Endothelial cell of umbilical vein (primary cell): ENCODE measurements at regions not wholly inside any gene's neighbourhood (a gene's known extent, or its start where the extent isn't known, plus 50 kb on each side); places are given as distances from the start of the nearest gene placed in this dataset.

Experiments
- BruUV-seq: library from RNA; stranded (reverse); fragments of 400-500 nt; replicated peaks from 2 replicates; lab custom pipeline; 2021; lab: Mats Ljungman, UMichigan
- CTCF ChIA-PET: fragments of 300-600, 350-600 bp; sonication (Branson Sonifier 250); formaldehyde crosslinking; loops from one replicate; lab custom pipeline; 2021; ENCODE audit warnings: antibody characterized with exemption, inconsistent platforms; lab: Charles Lee
- POLR2A ChIA-PET: fragments of 300-600, 350-600 bp; sonication (Branson Sonifier 250); formaldehyde crosslinking; loops from one replicate; lab custom pipeline; 2021; ENCODE audit warnings: antibody characterized with exemption, inconsistent platforms; lab: Charles Lee
- DNase-seq: peaks from one replicate; pipeline ENCODE4 v3.0.0-alpha.2; 2011; ENCODE audit warnings: low read depth, low spot score
- FAIRE-seq: peaks from 2 replicates; lab custom pipeline; 2011; peaks lifted over from hg19 to GRCh38; lab: Jason Lieb, UNC
- H2AFZ ChIP-seq: 2 replicates; pipeline ENCODE4 v1.6.0; 2012; ENCODE audit warnings: low read depth, low read length, control low read depth, inconsistent platforms
- H3K27ac ChIP-seq: 2 replicates; pipeline ENCODE4 v1.5.1; 2011; ENCODE audit warnings: low read depth, mild to moderate bottlenecking, control low read depth, low read length, moderate library complexity; ENCODE audit not compliant: insufficient read depth
- H3K27me3 ChIP-seq, 2 experiments: 2 replicates each; pipeline versions ENCODE4 v1.6.0 to v1.6.1; 2011; ENCODE audit warnings: low read length in 2 of 2, mixed read lengths in 1 of 2; ENCODE audit not compliant: control insufficient read depth in 2 of 2, insufficient read depth in 2 of 2
- H3K36me3 ChIP-seq, 2 experiments: 2 replicates in 1 of 2; 3 replicates in 1 of 2; pipeline ENCODE4 v1.5.1; 2011; ENCODE audit warnings: low read length in 2 of 2, mild to moderate bottlenecking in 1 of 2, moderate library complexity in 1 of 2; ENCODE audit not compliant: control insufficient read depth in 2 of 2, insufficient read depth in 2 of 2; ENCODE audit errors: extremely low read depth in 1 of 2
- H3K4me1 ChIP-seq: 3 replicates; pipeline ENCODE4 v1.5.1; 2011; ENCODE audit warnings: mild to moderate bottlenecking, low read length; ENCODE audit not compliant: control insufficient read depth, insufficient read depth; ENCODE audit errors: extremely low read depth
- H3K4me2 ChIP-seq: 2 replicates; pipeline ENCODE4 v1.6.1; 2011; ENCODE audit warnings: low read length, control low read depth, mixed read lengths; ENCODE audit not compliant: insufficient read depth
- H3K4me3 ChIP-seq, 3 experiments: fragments of 200-600 bp in 1 of 3; sonication (generic), shearing (Covaris generic) in 1 of 3; replicated peaks in 1 of 3; 2 replicates each; pipeline ENCODE4 v1.5.1; 2011 to 2016; ENCODE audit warnings: control low read depth in 3 of 3, low read length in 3 of 3, mild to moderate bottlenecking in 2 of 3, inconsistent platforms in 1 of 3, low read depth in 1 of 3, moderate library complexity in 1 of 3; ENCODE audit not compliant: insufficient read depth in 1 of 3
- H3K79me2 ChIP-seq: 2 replicates; pipeline ENCODE4 v1.6.0; 2012; ENCODE audit warnings: low read length, inconsistent platforms; ENCODE audit not compliant: control insufficient read depth, insufficient read depth
- H3K9ac ChIP-seq: replicated peaks from 2 replicates; pipeline ENCODE3; 2011; ENCODE audit warnings: low read length, control low read depth; ENCODE audit not compliant: insufficient read depth; ENCODE audit errors: extremely low read depth
- H3K9me1 ChIP-seq: replicated peaks from 3 replicates; pipeline ENCODE4 v1.6.0; 2011; ENCODE audit warnings: mild to moderate bottlenecking, low read length; ENCODE audit not compliant: control insufficient read depth, insufficient read depth; ENCODE audit errors: extremely low read depth
- H3K9me3 ChIP-seq: replicated peaks from 2 replicates; pipeline ENCODE4 v1.5.1; 2012; ENCODE audit warnings: low read length, inconsistent platforms; ENCODE audit not compliant: control insufficient read depth, insufficient read depth
- H4K20me1 ChIP-seq: replicated peaks from 2 replicates; pipeline ENCODE3; 2011; ENCODE audit warnings: mild to moderate bottlenecking, low read length; ENCODE audit not compliant: control insufficient read depth, insufficient read depth; ENCODE audit errors: extremely low read depth
- EZH2 ChIP-seq: IDR thresholded peaks from 2 replicates; pipeline ENCODE4 v1.6.1; 2012; ENCODE audit warnings: borderline replicate concordance, low read depth, mild to moderate bottlenecking, moderate library complexity, low read length, inconsistent platforms; ENCODE audit not compliant: severe bottlenecking
- FOS ChIP-seq: IDR thresholded peaks from 2 replicates; pipeline ENCODE4 v1.6.1; 2011; ENCODE audit warnings: mild to moderate bottlenecking, low read length, moderate library complexity, borderline replicate concordance; ENCODE audit not compliant: insufficient read depth
- GATA2 ChIP-seq: IDR thresholded peaks from 2 replicates; pipeline ENCODE4 v1.7.0; 2011; ENCODE audit warnings: low read depth, mild to moderate bottlenecking, moderate library complexity, mixed read lengths, low read length; ENCODE audit not compliant: insufficient read length, insufficient read depth
- JUN ChIP-seq: IDR thresholded peaks from 2 replicates; pipeline ENCODE4 v1.6.1; 2011; ENCODE audit warnings: borderline replicate concordance, low read depth; ENCODE audit not compliant: insufficient read length, insufficient read depth
- MYC ChIP-seq: IDR thresholded peaks from one replicate; pipeline ENCODE4 v1.6.1; 2011; ENCODE audit warnings: mild to moderate bottlenecking, low read depth, low read length
- POLR2A ChIP-seq: IDR thresholded peaks from 2 replicates; pipeline ENCODE4 v1.6.1; 2012; ENCODE audit warnings: low read depth, mild to moderate bottlenecking, control low read depth, low read length
- POLR2AphosphoS5 ChIP-seq: IDR thresholded peaks from 2 replicates; pipeline ENCODE4 v1.6.1; 2012; ENCODE audit warnings: low read depth, mild to moderate bottlenecking, control low read depth, low read length, moderate library complexity; ENCODE audit not compliant: insufficient read depth
- dilution Hi-C: fragments of 300-500 bp; cut with MboI; formaldehyde crosslinking; loops from one replicate; pipeline ENCODE4 v1.15.0; 2019; ENCODE audit warnings: low sequenced_read_pairs; ENCODE audit not compliant: extremely low pct_ligation_motif_present
- intact Hi-C: fragments of 100-400 bp; cut with micrococcal nuclease; formaldehyde crosslinking; loops from one replicate; pipeline ENCODE4 v1.10.0; 2022
- TF ChIP-seq, protein P1 (sequence below), 2 donors: IDR thresholded peaks; 1 replicate in 1 of 2; 2 replicates in 1 of 2; pipeline ENCODE4 v1.5.1; 2011; ENCODE audit warnings: low read length in 2 of 2, mild to moderate bottlenecking in 2 of 2, moderate library complexity in 2 of 2, control low read depth in 1 of 2, inconsistent platforms in 1 of 2, low read depth in 1 of 2; ENCODE audit not compliant: insufficient read depth in 1 of 2; ENCODE audit errors: extremely low read depth in 1 of 2
- TF ChIP-seq, protein P2 (sequence below): IDR thresholded peaks from 2 replicates; pipeline ENCODE4 v1.6.1; 2011; ENCODE audit not compliant: insufficient read depth, insufficient read length

DNA sequence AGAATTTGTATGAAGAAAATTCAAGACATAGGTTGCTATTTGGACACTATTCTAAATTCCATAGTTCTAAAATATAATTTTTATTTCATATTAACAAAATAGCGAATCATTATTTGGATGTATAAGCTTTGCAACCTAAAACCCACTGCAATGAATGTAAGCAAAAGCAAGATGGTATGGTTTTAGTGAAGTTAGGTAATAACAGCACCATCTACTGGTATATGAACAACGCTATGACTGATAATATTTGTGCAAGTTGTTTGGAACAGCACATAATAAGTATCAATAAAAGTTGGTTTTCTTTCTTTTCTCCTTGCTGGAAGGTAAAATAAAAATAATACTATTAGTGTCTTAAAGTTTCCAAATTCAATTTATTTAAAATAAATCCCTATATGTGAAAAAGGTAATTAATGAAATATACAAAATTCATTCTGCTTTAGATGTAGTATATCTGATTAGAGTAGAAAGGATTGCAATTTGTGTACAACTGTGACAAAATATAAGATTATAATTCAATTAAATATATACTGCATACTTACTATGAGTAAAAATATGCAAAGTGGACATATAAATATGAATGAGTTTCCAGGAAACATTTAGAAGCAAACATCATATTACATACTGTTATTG is 79.0 kb upstream of the LSM8 start:
- TF ChIP-seq, protein P1, sequence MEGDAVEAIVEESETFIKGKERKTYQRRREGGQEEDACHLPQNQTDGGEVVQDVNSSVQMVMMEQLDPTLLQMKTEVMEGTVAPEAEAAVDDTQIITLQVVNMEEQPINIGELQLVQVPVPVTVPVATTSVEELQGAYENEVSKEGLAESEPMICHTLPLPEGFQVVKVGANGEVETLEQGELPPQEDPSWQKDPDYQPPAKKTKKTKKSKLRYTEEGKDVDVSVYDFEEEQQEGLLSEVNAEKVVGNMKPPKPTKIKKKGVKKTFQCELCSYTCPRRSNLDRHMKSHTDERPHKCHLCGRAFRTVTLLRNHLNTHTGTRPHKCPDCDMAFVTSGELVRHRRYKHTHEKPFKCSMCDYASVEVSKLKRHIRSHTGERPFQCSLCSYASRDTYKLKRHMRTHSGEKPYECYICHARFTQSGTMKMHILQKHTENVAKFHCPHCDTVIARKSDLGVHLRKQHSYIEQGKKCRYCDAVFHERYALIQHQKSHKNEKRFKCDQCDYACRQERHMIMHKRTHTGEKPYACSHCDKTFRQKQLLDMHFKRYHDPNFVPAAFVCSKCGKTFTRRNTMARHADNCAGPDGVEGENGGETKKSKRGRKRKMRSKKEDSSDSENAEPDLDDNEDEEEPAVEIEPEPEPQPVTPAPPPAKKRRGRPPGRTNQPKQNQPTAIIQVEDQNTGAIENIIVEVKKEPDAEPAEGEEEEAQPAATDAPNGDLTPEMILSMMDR (IDR thresholded peaks at IDR 0.05; ENCODE audit: extremely low read depth in 1 of 2, insufficient read depth in 1 of 2, low read depth in 1 of 2, low read length in 2 of 2): peak in 1 of 2 donors; percentile 20
- no peak for TF ChIP-seq MYC
- Histone ChIP-seq H3K4me1 (no peaks in the 10 kb centered on the region), H3K27ac (no peak overlapping the region), H3K4me3 (no peak overlapping the region), H3K4me2 (no peak overlapping the region), H3K9ac (no peak overlapping the region), H3K79me2 (no peaks in the 10 kb centered on the region), H3K27me3 (no peaks in the 10 kb centered on the region), H3K9me3 (no peaks in the 10 kb centered on the region), H2AFZ (no peak overlapping the region), H4K20me1 (no peaks in the 10 kb centered on the region), H3K9me1 (no peaks in the 10 kb centered on the region), H3K36me3 (no peaks in the 10 kb centered on the region)
- dilution Hi-C loops: no loop called here
- FAIRE-seq: no peak
- intact Hi-C loops: loop anchor here (2.0 kb wide), 1 partner anchor 354 kb away; no protein-coding TSS in a partner anchor
- ChIA-PET CTCF (interaction anchor here (1.0 to 2.9 kb wide), 2 partner anchors 354 to 646 kb away, joined by 3 to 9 read pairs; no protein-coding TSS in a partner anchor), POLR2A (no interaction called here)
- BruUV-seq: no TSS peak
- DNase-seq: peak; percentile 27

DNA sequence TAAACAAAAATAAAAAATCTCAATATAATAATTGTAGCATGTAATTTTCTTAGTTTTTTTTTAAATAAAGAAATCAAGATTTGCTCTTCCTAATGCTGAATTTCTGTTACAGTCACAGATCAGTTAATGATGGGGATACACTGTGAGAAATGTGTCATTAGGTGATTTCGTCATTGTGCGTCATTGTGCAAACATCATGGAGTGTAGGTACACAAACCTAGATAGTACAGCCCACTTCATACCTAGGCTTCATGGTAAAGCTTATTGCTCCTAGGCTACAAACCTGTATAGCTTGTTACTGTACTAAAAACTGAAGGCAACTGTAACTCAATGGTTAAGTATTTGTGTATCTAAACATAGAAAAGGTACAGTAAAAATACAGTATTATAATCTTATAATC is 74.4 kb upstream of the LSM8 start:
- dilution Hi-C loops: no loop called here
- H2AFZ ChIP-seq: no peak overlapping the region
- no peaks in the 10 kb centered on the region for H3K36me3 ChIP-seq
- no peak overlapping the region for H3K4me3 ChIP-seq
- intact Hi-C loops: no loop called here
- no peaks in the 10 kb centered on the region for H3K4me1 ChIP-seq
- H3K9me1 ChIP-seq: no peaks in the 10 kb centered on the region
- H3K27me3 ChIP-seq: no peaks in the 10 kb centered on the region
- TF ChIP-seq MYC: no peak
- TF ChIP-seq, protein P1 (IDR thresholded peaks at IDR 0.05; ENCODE audit: extremely low read depth in 1 of 2, insufficient read depth in 1 of 2, low read depth in 1 of 2, low read length in 2 of 2): no peak
- no peak for TF ChIP-seq POLR2A
- no peak for TF ChIP-seq POLR2AphosphoS5
- no peak for TF ChIP-seq JUN
- TF ChIP-seq, protein P2, sequence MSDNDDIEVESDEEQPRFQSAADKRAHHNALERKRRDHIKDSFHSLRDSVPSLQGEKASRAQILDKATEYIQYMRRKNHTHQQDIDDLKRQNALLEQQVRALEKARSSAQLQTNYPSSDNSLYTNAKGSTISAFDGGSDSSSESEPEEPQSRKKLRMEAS: no peak
- no peak for TF ChIP-seq GATA2
- TF ChIP-seq FOS: no peak
- no peak for TF ChIP-seq EZH2
- no peaks in the 10 kb centered on the region for H3K79me2 ChIP-seq
- H3K4me2 ChIP-seq: no peak overlapping the region
- H3K9ac ChIP-seq: no peak overlapping the region
- H3K27ac ChIP-seq: no peak overlapping the region
- FAIRE-seq: no peak
- CTCF ChIA-PET: no interaction called here
- H3K9me3 ChIP-seq: no peaks in the 10 kb centered on the region
- POLR2A ChIA-PET: no interaction called here
- no peak for DNase-seq
- BruUV-seq: no TSS peak
- H4K20me1 ChIP-seq: no peaks in the 10 kb centered on the region
